GM19372 (cell line): ENCODE measurements at regions not wholly inside any gene's neighbourhood (a gene's known extent, or its start where the extent isn't known, plus 50 kb on each side); places are given as distances from the start of the nearest gene placed in this dataset.

Source experiments
- ATAC-seq: cut with Tn5 transposase; IDR thresholded peaks from one replicate; pipeline ENCODE4 v1.9.1; 2021; ENCODE audit warnings: mild to moderate bottlenecking, low read depth, moderate library complexity; ENCODE audit not compliant: unreplicated experiment

DNA sequence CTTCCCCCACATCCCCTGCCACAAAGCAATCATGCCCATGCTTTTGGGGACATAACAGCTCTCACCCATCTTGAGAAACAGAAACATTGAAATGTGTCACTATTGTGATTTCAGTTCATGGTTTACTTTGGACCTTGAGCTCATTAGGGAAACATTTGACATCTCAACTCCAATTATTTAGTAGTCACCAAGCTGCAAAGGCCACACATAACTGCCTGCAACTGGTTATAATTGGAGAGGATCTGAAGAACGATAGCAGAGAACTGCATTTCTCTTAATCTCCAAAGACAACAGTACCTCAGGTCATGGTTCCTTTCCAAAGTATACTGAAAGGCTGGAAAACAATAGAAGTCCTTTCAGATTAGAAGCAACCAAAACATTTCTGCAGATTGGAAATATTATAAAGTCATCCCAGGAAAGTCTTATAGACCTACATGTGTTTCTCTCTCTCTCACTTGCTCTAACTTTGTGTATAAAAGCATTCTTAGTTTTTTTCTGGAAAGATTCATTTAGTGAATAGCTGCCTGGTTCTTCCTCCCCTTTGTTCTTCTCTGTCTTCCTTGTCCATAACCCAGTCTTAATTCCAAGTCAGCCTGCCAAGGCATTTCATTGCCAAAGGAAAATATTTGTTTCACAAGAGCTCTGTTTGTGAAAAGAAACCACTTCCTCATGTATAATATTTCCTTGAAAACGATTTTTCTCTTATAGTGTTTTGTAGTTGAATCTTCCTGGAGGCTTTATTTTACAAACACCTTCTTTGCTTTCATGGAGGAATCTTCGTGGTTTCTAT, 426.8 kb downstream of the ADGRL2 start:
- no peak for ATAC-seq

DNA sequence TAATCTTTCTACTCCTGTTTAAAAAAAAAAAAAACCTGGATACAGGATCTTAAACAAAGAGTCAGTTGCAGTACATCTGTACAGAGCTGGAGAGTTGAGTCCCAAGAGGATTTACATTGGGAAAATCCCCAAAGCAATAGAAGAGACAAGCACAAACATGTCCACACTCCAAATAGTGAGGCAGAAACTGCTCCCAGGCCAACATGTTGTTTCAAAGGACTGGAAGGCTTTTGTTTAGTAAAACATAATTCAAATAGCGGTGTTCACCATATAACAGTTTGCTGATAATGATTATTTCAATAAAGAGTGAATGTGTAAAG, 425.4 kb downstream of the ADGRL2 start:
- ATAC-seq, result no peak

DNA sequence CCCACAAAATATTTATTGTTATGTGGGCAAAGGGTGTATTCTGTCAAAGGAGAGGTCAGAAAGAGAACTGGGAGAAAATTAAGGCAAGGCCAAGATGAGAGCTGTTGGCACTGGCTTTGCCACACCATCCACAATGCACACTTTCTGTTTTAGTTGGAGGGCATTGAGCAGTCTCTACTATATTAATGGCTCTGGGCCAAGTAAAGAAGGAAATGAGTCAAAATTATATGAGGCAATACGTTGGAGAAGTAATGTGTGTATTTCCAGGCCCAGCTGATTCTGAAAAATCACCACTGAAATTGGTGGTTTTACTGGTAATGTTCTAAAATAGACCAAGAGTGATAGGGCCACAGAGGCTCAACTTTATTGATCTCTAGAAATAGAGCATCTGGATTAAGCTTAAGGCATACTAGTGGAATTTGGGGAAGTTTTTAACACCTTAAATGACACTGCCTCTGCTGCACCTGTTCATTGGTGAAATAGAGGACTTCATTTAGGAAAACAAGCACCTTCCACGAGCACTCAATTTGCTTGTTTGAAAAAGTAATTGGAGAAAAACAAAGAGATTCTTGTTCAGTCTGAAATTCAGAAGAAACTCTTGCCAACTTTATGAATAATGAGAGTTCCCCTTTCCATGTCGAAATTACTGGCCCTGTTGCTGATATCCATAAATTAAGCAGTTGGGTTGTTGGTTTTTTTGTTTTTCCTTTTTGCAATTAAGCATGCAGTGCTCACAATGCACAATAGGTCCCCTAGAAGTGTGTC, 424.9 kb downstream of the ADGRL2 start:
- no peak for ATAC-seq

DNA sequence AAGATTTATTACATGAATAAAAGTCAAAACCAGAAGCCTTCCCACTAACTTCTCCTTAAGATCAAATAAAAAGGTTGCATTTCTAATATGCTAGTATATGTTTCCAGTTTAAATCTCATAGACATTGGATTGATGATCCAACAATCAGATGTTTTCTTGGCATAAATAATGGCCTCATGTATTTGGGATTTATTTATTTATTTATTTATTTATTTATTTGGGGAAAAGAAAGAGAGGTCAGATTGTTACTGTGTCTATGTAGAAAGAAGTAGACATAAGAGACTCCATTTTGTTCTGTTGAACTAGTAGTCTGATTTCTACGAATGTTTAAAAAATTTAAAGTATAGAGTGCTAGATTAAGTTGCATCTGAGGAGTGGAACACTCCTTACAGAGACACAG, 422.4 kb downstream of the ADGRL2 start:
- ATAC-seq, result no peak

DNA sequence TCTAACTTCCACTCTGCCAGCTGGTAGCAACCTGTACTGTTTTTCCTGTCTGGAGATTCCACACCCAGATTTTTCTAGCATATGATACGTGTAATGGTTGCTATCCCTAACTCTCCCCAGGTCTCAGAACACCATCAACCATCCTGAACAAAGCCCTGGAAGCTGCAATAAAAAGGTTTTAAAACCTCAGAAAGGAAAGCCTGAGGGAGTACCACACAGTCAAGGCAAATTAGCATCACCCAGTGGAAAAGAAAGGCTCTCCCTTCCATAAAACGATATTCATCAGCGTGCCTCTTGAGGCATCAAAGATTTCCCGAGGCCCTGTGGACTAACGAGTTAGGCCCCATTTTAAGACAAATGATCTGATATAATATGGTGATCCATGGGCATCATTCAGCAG, 421.0 kb downstream of the ADGRL2 start:
- no peak for ATAC-seq

DNA sequence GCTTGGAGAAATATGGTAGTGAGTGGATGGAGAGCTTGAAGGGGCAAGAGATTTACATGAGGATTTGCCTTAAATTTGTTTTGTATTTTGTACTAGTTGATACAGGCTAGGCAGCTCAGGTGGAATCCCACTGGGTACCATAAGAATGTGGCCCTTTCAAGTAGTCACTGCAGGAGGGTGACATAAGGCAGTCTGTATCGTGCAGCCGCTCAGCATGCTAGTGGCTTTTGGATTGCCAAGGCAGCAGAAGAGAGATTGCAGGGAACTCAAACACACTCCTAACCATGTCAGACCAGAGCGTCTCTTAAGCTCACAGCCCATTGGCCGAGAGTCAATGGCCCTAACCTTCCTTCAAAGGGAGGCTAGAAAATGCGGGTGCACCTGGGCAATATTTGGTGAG, 420.0 kb downstream of the ADGRL2 start:
- no peak for ATAC-seq

DNA sequence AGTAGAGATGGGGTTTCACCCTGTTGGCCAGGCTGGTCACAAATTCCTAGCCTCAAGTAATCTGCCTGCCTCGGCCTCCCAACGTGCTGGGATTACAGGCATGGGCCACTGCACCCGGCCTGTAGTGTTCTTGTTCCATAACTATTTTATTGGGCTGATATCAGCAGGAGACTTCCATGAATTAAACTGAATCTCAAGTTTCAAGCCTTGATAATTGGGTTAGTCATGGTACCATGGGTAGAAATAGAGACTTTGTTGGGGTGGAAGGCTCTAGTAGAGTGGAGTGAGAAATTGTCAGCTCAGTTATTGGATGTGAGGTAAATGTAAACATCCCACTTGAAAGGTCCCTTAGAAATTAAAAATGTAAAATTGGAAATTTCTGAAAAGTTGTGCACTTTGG, 419.1 kb downstream of the ADGRL2 start:
- ATAC-seq, result no peak

DNA sequence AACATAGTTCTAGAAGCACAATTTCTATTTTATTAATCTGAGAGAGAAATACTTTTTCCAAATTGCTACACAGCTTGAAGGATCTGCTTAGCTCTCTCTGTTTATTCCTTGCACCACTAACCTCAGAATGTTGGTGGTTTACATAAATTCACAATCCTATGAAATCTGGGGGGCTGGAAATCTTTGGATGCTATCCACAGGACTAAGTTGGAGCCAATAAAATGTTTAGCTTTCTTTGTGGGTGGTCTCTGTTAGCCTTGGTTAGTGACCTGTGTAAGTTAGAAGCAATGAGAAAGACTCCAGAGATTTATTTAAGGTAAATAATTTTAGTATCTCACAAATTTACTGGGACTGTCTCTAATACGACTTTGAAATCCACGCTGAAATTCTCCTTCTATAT, 418.1 kb downstream of the ADGRL2 start:
- ATAC-seq, result no peak

DNA sequence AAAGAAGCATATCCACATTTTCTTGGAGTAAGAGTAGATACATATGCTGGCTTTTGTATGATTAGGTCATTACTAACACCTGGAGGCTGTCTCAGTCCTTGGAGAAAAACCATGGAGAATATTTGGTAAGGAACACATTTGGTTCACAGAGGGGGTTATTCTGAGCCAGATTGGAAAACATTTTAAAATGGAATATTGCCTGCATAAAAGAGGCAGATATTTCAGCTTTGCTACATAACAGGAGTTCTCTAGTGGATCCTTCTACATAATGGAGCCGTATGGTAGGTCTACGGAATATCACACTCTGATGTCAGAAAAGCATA, 415.1 kb downstream of the ADGRL2 start:
- ATAC-seq, result no peak

DNA sequence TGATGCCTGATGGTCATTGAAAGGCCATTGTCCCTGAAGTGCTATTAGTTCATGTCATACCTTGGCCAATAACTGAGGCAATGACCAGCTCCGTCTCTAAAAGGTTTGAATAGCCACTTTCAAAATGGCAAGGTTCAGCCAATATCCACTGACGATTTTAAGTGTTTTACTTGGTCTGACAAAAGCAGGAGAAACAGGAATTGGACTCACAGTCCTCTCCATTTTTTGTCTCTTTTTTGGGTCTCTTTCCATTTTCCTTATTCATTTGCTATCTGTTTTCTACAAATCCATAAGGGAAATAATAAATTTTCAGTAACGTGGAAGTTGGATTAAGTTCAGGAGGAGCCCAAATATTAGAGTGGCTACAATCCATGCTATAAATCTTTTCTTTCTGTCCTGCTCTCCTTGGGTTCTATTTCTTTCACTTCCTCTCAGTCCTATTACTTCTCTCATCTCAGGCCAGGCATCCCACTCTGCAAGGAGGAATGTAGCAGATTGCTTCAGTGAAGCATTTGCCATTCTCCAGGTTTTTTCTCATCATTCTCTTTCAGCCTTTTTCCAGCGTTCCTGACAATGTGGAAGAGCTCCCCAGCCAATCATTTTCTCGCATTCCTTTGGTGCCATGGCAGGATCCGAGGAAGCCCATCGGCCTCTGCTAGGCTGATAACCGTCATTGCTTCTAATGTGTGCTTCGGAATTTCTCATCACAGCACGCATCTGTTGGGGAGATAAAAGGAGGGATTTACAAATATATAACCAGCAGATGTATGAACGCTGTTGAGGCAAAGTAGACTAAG, 414.5 kb downstream of the ADGRL2 start:
- ATAC-seq, result no peak

DNA sequence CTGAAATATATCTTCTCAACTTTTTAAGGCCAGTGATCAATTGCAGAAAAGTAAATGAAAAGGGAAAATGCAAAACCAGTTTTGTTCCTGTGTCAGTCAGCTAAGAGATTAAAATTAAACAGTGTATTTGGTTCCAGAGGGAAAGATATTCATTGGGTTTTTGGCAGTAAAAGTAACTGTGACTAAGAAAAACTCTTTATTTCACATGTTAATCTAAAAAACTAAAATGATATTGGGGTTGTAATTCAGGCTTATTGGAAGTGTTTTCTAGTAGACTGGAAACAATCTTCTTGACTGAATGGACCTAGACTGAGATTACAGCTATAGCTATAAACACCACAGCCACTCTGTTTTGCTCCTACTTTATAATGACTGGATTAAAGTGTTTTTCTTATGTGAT, 413.9 kb downstream of the ADGRL2 start:
- ATAC-seq, result no peak

DNA sequence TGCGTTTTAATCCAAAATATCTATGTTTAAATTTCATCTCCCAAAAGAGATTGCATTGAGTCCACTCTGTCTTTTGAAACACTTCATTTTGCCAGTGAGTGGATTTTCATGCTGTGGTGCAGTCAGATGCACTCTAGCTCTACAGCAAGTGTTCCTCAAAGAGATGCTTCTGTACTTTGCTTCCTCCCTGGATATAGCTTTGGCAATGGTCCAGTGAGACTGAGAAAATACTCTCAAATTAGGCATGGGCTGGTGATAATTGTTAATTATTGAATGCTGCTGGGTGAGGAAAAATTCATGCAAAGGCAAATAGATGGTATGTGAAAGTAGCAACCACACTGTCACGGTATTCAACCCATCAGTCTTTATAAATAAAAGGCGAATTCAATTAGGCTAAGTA, 396.9 kb downstream of the ADGRL2 start:
- no peak for ATAC-seq

DNA sequence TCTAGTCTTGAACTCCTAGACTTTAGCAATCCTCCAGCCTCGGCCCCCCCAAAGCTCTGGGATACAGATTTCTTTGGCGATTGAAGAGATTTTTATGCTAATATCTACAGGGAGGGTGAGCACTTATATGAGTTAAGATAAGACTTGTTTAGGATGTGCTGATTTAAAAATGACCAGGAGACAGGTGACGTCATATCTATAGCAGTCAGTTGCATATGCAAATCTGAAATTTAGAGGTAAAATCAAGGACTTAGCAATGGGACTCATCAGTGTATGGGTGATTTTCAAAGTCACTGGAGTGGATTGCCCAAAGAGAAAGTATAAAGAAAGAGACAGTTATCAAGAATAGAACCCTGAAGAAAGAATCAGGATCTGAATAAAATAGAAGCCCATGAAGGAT, 394.5 kb downstream of the ADGRL2 start:
- ATAC-seq, result no peak

DNA sequence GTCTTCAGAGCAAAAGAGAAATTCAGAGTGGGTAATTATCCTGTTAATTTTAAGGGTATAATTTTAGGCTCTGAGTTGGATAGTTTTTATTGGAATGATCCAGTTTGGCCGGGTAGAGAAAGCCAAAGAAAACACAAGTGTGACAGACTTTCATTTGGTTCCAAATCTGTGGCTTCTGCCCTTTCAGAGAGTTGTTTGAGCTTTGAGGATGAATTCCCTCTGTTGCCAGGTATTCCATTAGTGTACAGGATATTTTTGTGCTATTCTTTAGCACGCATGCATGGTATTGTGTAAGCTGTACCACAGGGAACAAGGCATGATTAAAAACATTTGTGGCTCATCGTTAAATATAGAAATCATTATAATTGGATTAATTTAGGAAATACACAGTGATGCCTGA, 384.4 kb downstream of the ADGRL2 start:
- no peak for ATAC-seq

DNA sequence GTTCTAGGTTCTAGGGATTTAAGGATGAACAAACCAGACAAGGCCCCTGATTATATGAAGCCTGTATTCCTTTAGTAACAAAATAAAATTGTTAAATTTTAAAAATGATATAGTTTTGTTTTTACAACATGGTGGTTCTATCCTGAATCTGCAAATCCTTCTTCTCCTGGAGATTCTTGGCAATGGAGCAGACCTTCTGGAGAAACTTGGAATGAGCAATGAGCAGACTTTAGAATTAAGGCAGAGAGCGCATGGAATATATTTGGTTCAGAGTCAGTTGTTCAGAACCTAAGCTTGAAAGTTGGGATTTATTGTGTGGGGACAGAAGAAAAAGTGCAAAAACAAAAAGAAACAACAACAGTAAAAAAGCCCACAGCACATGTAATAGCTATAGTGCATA, 381.1 kb downstream of the ADGRL2 start:
- ATAC-seq, result no peak

DNA sequence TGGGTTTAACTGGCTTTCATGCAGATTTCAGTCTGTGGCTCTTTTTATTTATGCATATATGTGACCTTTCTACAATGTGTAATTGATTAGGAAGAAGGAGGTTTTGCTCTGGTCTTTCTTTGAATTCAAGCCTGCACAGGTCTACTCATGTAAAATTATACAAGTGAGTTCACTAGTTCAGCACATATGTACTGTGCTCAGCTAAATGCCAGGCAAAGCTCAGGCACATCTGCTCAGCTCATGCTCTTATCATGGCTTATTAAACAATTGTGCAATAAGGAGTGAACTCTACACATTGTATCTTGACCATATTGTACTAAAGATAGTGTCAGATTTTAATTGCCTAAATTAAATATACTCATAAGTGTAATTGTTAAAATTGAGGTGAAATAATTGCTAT, 378.4 kb downstream of the ADGRL2 start:
- no peak for ATAC-seq

DNA sequence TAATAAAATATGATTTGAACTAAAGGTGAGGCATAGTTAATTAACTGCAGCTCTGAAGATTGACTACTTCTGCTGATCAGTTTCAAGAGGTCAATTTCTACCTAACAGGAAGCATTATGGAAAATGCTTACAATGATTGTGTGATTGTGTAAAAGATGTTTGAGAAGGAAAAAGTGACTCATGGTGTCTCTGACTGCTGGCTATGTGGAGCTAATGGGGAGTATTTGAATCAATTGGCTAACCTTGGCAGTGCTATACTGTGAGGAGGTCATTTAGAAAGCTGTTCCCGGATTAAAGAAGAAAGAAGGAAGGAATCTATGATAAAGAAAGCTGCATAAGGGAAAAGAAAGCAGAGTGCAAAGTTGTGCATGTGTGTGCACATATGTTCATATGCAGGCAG, 376.5 kb downstream of the ADGRL2 start:
- ATAC-seq, result no peak

DNA sequence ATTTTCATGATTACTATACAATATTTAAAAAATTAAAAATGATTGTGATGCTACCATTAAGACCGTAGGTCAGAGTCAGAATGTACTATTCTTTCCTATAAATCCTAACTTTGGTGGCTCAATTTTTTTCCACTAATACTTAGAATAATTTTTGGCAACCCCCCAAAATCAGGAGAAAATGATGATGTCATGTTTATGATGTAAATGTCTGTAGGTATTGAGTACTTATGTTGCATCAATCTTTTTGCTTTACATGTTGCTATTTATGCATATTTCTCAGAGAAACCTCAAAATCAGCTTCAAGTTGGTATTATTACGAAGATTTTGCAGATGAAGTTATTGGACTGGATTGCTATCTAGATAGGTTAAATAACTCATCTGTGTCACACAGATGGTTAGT, 371.2 kb downstream of the ADGRL2 start:
- ATAC-seq, result no peak

DNA sequence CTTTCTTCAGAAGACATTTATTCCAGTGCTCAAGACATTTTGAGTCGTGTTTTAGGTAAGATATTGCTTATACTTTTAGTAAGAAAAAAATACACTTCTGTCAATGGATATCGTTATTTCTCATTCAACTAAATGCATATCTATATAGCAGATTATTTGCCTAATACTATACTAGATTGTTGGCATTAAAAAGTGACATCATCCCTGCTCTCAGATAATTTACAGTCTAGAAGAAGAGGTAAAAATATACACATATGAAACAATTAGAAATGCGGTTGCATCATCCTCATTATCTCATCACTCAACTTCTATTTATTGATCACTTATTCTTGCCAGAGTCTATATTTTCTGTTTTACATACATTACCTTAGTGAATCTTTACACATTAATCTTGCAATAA, 367.7 kb downstream of the ADGRL2 start:
- no peak for ATAC-seq

DNA sequence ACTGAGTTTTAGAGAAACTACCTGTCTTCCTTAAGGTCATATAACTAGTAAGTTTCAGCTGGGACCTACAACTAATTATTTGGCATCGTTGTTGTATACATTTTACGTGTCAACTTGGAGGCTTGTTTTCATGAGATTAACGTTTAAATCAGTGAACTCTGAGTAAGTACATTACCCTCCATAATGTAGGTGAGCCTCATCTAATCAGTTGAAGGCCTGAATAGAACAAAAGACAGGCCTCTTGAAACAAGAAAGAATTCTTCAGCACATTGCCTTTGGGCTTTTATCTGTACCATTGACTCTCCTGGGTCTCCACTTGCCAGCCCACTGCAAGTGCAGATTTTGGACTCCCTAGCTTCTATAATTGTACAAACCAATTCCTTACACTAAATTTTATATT, 364.6 kb downstream of the ADGRL2 start:
- no peak for ATAC-seq

DNA sequence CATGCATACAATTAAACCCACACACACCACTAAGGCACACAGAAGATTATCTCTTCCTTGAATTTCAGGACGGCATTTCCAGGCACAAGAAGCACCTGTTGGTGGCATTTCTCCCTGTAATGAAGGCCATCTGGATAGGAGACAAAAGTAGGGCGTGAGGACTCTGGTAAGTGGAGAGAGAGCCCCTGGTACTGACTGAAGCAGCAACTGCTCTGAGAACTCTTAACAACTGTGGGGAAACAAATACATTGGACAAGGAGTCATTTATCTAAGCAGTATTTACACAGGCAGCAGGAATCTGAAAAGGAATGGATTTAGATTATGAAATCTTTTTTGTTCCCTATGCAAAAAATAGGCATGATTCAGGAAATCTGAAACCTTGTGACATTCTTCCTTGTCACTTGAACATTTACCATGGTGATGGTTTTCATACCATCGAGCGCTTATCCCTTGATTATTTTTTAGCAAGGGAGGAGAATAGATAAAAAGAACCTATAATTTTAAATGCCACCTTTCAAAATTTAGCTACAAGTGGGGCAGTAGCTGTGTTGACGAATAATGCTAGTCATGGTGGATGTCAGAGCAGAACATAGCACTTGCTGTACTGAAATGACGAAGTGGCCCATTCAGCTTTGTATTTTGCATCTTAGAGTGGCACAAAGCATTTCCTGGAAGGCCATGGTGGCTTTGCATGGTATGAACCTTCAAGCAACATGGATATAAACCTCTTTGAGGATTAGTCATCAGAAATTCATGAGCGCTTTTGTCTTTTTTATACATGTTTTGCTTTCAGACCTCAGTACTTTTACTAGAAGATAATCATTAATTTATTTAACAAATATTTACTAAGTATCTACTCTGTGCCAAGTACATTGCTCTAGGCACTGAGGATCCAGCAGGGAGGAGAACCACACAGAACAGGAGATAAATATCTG, 362.0 kb downstream of the ADGRL2 start:
- no peak for ATAC-seq
